Endothelial cell of hepatic sinusoid (primary cell): ENCODE measurements at regions not wholly inside any gene's neighbourhood (a gene's known extent, or its start where the extent isn't known, plus 50 kb on each side); places are given as distances from the start of the nearest gene placed in this dataset.

Experiments
- in situ Hi-C: cut with HindIII; loops from 2 replicates; pipeline ENCODE4 v1.10.0; 2017; ENCODE audit warnings: low sequenced_read_pairs

DNA sequence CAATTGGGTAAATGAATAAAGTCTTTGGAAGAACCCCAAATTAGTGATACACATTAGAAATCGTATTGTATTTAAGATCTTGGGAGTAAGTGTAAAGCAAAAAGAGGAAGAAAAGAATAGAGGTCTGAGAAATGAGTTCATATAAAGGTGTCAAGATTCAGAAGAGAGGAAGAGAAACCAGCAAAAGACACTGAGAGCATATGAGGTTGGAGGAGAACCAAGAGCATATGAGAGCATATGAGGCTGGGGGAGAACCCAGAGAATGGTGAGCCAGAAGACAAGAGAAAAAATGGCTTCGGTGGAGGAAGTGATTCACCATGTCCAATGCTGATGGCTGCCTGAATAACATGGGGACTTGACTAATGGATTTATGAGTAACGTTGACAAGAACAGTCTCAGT is 620.1 kb upstream of the GCFC2 start:
- in situ Hi-C loops = no loop called here

DNA sequence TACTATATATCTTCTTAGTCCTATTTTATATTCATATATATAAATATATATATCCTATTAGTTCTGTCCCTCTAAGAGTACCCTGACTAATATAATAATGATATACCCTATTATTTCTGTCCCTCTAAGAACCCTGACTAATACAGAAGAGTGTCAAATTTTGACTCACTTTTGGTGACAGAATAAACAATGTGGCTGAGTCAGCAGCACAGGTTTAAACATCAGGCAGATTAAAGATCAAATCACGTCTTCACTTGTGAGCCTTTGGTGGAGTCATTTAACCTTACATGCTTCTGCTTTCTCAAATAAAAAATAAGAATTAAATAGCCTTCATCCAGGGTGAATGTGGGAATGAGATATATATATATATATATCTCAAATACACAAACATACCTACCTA is 615.9 kb upstream of the GCFC2 start:
- in situ Hi-C loops = no loop called here

DNA sequence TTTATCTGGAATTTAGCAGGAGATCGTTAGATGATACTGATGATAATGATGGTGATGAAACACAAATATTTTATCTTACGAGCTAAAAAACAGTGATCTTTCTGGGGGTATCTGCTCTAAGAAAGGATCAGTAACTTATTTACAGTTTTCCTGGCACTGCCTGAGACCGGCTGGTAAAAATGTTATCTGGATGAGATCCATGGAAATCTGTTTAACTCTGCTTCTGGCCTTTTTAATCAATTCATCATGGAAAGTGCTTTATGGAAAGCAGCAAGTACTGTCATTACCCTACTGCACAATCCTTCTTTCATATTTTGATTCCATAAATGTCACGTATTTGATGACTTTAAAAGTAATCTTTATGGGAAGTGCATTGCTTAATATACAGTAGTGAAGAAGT is 612.7 kb upstream of the GCFC2 start:
- in situ Hi-C loops = no loop called here

DNA sequence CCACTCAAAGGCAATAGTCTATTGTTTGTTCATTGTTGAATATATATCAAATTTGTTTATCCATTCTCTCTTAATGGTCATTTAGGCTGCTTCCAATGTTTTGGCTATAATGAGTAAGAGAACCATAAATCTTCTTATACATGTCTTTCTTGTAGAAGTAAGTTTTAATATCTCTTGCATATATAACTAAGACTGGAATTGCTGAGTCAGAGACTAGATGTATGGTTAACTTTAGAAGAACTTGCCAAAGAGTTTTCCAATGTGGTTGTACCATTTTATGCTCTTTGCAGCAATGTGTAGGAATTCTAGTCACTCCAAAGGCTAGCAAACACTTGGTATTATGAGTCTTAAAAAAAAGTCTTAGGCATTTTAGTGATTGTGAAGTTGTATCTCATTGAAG is 610.0 kb upstream of the GCFC2 start:
- in situ Hi-C loops = no loop called here

DNA sequence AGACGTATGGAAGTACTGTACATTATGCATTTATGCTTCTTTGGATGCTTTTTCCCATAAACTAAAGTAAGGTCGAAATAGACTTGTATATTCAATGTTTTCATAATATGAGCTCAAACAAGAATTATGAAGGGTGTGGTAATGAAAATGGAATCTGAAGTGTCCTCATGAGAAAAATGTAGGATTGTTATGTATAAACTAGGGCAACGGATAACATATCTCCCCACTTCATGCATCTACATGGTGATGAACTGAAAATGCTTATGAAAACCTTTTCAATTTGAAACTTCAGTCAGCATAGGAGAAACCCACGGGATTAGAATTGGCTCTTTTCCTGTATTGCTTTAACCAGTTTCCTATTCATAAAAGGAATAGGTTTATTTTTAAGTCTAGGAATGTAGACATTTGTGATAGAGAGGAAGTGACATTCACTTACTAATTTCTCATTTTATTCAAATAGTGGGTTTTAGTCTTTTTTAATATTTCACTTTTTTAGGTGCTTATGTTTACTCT is 608.2 kb upstream of the GCFC2 start:
- in situ Hi-C loops = no loop called here

DNA sequence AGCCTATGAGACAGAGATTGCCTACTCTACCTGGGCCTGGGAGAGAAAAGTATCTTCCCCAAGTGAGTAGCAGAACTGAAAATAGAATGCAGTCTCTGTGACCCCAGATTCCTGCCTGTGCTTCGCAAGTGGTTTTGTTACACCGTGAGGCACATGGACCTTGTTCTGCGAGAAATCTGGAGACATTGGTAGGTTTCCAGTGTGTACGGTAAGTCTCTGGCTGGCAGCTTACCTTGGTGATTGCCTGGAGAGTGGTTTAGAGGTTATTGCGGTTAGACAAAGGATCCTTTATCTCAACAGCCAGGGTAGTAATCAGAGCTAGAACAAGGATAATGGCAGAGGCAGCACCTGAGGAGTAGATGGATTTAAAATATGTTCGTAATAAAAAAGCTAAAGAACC is 606.0 kb upstream of the GCFC2 start:
- in situ Hi-C loops = no loop called here

DNA sequence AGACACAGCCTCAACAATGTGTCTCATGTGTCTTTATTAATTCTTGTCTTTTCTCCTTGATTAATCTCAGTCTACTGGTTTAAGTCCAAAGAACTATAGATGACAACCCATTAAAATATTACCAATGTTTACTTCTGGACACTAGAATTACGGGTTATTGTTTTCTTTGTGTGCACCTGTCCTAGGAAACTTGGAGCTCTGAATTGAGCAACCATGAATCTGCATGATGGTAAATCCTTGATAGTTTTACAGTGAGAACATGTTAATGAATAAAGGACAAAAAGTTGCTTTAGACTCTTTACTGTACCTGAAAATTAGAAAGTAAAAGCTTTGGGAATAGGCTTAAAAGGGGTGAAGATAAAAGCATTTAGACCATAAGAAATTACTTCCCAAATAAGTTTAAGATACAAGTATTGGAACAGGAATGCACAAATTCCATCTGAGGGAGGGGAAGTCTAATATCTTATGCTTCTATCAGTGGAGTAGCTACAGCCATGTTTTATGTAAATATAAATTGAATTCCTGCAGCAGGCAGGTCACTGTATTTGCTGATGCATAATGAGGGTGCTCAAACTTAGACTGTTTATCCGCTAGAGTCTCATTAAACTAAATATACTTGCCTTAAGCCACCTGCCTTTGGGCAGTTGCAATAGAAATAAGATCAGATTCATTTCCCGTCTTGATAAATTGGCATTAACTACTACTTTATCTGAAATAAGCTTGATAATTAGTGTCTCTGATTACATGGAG is 603.7 kb upstream of the GCFC2 start:
- in situ Hi-C loops = no loop called here

DNA sequence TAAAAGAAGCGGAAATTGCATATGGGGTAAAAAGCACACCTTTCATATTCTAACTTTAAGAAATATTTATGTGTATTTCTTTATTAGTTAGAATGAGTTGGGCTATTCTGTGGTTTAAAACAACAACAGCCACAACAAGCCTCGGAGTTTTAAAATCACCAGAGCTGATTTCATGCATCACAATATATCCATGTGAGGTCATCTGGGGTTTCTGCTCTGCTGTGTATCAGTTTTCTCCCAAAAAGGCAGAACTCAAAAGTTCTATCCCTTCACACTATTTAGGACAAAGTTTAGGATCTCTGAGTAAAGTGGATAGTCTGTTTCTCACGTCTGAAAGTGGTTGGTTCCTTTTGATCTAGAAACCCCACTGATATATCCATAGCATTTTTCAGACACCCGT is 601.5 kb upstream of the GCFC2 start:
- in situ Hi-C loops = no loop called here

DNA sequence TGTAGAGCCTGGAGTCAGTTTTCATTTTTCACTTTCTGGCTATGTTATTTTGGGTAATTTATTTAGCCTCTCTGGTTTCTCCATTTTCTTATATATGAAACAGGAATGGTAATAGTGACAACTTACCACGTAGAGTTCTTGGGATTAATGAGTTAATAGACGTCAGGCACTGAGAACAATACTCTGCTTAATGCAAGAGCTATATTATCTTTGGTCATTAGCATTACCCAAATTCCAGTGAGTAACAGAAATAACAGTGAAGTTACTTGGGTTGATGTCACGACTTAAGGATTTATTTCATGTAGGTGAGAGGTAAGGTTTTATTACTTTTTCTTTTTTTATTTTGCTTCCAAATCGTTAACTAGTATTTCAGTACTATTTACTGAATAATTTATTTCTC is 601.0 kb upstream of the GCFC2 start:
- in situ Hi-C loops = no loop called here

DNA sequence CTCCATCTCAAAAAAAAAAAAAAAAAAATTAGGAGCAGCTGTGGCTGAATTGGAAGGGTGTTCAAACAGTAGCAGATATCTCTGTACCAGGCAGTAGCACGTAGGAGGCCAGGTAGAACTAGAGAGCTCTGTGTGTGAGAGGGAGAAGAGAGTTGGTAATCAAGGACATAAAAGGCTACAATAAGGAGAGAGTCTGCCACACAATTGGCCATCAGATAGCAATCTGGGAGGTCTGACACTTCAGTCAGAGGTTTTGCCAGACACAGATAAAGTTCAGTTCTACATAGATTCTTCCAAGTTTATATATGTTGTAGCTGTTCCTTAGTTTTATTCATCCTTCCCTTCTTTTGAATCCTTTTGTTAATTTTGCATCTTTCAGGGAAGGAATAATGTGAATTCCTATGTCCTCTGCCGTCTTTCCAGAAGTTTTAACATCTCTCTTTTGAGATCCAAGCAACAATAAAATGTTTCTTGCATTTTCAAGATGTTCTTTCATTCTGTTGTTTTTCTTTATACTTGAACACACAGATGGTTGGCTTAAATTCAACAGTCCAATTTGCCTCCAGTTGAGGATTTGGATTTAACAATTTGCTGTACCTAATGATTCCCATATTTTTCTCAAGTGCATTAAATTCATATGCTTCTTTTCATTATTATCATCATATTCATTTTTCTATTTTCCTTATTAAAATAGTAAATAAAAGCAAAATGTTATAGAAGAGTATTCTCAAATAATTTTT is 600.3 kb upstream of the GCFC2 start:
- in situ Hi-C loops = no loop called here

DNA sequence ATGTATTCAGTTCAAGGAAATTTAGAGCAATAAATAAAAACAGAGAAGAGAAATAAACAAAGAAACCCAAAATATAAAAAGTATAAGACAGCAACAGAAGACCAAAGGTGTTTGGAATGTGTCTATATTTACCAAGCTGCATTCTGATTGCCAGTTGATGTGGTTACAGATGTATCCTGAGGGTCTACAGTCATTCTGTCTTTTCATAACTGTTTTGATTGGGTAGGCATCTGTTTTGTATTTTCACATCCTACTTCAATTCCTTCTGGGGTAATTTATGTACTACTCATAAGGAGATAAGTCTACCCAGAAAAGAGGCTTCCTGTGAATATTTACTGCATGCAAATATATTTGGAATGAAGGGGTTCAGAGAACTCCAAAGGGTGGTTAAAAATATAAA is 596.8 kb upstream of the GCFC2 start:
- in situ Hi-C loops = no loop called here

DNA sequence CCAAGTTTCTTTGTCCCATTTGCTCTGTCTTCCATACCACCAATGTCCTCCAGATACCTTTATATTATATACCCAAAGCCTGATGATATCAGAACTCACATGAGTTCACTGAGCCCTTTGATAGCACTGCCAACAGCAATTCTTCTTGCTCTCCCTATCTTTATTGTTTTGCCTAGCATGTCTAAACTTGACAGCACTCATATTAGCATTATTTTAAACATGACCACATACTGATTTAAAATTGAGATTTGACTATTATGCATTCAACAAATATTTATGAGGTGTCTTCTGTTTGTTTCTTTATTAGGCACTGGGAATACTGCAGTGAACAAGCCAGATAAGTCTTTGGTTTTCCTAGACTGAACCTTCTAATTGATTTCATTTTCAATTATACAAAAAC is 587.3 kb upstream of the GCFC2 start:
- in situ Hi-C loops = no loop called here

DNA sequence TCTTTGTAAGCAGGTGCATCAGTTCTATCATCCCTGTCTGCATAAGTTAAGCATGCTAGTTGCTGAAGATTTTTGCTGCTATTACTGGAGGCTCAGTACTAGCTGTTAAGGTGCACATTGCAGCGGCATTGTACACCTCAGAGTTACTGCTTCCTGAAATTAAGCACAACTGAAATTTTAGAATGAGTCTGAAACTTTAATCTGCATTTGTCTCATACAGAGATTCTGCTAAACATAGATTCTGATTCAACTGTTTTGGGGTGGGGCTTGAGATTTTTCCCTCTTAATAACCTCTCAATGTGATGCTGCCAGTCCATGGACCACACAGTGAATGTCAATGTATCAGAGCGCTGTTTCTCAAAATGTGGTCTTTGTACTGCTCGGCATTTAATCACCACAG is 585.7 kb upstream of the GCFC2 start:
- in situ Hi-C loops = no loop called here

DNA sequence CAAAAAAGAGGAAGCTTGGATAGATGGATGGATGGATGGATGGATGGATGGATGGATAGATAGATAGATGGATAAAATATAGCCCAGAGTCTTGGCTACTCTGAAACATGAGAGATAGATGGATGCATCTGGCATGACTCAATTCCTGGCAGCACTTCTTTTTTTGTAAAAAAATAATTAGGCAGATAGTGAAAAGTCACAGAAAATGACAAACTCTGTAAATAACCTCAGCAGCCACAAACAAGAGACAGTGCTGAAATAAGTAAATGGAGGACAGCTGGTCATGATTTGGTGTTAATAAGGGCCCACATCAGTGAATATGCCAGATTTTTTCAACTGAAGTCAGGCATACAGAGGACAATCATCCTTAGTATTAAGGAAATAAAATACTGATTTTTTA is 585.0 kb upstream of the GCFC2 start:
- in situ Hi-C loops = no loop called here

DNA sequence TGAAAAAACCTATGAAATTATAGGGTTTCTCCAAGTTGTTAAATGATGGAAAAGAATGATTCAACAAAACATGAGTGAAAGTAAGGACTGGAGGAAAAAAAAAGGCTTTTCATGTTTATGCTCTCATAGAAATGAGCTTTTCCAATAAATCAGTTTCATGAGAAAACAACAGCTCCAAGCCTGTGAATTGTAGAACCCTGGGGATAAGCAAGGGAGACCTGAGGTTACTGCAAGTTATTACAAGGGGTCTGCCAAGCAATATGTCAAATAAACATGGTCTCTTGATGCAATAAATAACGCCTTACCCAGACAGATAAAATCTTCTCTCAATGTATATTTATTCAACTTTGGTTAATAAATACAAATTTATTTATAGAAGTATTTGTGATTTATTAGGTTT is 577.9 kb upstream of the GCFC2 start:
- in situ Hi-C loops = no loop called here

DNA sequence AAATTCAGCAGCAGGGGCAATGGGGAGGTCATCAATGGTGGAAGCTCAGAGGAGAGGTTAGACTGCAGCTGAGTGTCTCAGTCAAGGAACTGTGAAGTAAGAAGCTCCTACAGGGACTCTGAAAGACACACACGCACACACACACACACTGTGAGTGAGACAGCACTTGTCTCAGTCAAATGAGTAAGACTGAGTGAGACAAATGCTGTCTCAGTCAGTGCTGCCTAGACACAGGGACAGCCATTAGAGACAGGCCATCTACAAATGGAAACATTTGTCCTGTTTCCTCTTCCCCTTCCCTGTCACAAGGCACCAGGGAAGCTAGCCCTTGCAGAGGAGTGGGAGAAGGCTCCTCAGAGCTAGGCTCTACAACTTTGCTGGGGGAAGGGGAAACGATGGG is 577.4 kb upstream of the GCFC2 start:
- in situ Hi-C loops = no loop called here

DNA sequence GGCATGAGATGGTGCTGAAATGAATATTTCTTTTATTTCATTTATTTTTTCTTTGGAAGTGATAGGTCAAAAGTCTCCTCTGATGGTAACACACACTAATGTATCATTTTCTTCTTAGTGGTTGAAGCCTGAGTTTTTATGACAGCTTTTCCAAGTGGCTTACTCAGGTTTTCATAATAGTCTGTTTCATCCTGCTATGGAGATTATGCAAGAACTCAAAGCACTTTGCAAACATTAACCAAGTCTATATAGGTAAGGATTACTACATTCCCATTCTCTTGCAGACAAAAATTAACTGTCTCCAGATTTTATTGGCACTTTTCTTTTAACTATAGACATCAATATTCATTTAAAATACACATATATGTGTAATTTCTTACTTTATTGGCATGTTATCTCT is 572.6 kb upstream of the GCFC2 start:
- in situ Hi-C loops = no loop called here

DNA sequence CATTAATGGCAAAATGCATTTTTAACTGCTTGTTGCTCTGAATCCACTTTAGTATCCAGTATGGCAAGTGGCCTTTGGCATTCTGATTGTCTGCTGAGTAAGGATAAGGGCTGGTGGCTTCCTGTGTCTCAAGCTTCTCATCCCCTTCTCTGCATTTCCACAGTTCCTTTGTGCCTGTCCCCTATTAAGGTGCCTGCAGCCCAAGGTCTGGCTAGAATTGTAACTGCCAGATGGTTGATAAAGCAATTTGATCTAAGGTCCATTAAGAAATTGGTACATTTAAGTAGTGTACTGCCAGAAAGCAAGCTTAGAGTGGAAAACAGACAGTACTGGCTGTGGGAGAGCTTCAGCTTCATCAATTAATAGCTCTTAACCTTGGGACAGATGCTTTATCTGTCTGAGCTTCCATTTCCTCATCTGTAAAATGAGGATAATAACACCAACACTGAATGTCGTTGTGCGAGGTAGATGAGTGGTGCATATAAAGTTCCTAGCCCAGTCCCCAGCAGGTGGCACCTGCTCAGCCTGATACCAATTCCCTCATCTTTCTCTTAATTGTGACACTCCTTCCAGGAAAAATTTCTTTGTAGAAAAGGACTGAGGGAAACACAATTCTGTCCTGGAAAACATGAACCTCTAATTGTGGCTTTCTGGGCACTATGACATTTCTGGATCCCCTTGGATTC is 570.6 kb upstream of the GCFC2 start:
- in situ Hi-C loops = no loop called here

DNA sequence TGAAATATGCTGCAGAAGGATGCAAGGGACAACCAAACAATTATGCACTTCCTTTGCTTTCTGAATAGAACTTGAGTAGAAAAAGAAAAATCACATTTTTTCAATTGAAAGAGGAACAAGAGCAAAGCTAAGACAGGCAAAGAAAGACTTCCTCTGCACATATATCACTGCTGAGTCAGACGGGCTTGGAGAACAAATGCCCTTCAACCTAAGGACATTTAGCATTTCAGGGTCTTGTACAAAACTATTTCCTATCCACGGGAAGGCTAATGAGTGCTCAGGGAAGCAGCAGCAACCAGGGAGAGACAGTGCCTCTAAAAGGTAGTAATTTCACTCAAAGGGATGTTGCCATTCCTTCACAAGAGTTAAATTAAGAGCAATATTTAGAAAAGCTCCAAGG is 570.0 kb upstream of the GCFC2 start:
- in situ Hi-C loops = no loop called here

DNA sequence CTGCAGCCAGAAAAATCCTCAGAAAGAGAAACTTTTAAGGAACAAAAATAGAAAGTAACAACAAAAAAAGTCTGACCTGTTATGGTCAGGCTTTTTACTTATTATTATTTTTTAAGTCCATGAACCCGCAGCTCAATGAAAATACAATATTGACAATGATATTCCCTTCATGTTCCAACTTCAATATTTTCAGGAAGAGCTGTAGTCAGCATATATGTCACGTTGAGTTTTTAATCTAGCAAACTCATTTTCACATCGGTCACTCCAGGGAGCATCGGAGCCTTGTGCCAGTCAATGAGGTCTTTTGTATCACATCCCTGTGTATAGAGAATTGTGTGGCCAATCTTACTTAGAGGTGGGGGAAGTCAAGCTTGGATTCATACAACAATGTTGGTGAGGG is 568.4 kb upstream of the GCFC2 start:
- in situ Hi-C loops = no loop called here

DNA sequence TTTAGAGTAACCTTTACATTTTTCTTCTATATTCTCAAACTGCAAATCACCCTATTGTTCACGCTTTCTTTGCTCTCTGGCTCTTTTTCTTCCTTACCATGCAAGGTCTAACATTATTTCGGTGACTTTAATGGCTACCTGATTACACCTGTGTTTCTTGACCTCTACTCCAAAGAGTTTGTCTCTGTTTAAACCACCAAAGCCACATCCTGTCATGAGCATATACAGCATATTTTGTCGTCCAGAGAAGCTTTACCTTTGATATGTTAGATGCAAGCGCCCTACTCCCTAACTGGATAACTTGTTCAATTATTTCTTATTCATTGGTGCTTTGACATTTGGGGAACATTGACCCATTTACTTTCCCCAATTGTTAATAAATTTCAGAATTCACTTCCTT is 565.1 kb upstream of the GCFC2 start:
- in situ Hi-C loops = no loop called here

DNA sequence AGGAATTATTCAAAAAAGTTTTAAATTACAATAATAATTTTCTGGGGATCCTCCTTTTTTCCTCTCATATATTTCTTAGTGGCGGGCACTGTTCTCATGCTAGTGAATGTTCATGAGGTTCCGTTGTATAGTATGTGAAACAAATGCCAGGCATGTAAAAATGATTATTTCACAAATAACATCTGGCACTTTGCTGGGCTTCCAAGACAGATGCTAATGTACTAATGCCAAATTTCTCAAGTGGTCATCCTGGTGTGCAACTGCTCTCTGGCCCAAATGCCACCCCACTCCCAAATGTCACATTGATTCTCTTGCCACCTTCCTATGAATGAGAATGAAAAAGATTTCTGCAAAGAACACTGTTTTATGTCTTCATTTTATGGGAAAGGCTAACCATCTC is 564.0 kb upstream of the GCFC2 start:
- in situ Hi-C loops = no loop called here
